Midbrain (tissue), 1 donor: ENCODE measurements at regions not wholly inside any gene's neighbourhood (a gene's known extent, or its start where the extent isn't known, plus 50 kb on each side); places are given as distances from the start of the nearest gene placed in this dataset.

ENCODE experiments used
- DNase-seq: peaks from one replicate; lab custom pipeline; 2025; lab: John Stamatoyannopoulos, UW

GRCh38 chr11:70501051-70501901, 102.9 kb downstream of the CTTN start:
- DNase-seq: peak; percentile 31

GRCh38 chr11:70501933-70502540, 103.7 kb downstream of the CTTN start:
- no peak for DNase-seq

GRCh38 chr11:70502677-70503467, 104.5 kb downstream of the CTTN start:
- DNase-seq: no peak

- no peak for DNase-seq
Measured at GRCh38 chr11:70503468-70504221, 105.3 kb downstream of the CTTN start.

GRCh38 chr11:70504246-70505020, 106.1 kb downstream of the CTTN start:
- no peak for DNase-seq

- no peak for DNase-seq
Measured at GRCh38 chr11:70505331-70505731, 107.0 kb downstream of the CTTN start.

- no peak for DNase-seq
Measured at GRCh38 chr11:70505761-70506657, 107.7 kb downstream of the CTTN start.

GRCh38 chr11:70506658-70506970, 108.3 kb downstream of the CTTN start:
- DNase-seq: no peak

GRCh38 chr11:70506986-70507385, 108.7 kb downstream of the CTTN start:
- no peak for DNase-seq

GRCh38 chr11:70507466-70508230, 109.3 kb downstream of the CTTN start:
- no peak for DNase-seq

- DNase-seq: no peak
Measured at GRCh38 chr11:70508231-70508480, 109.8 kb downstream of the CTTN start.

- DNase-seq: no peak
Measured at GRCh38 chr11:70509476-70509875, 111.1 kb downstream of the CTTN start.

- no peak for DNase-seq
Measured at GRCh38 chr11:70510106-70510505, 111.8 kb downstream of the CTTN start.

GRCh38 chr11:70510571-70510970, 112.2 kb downstream of the CTTN start:
- DNase-seq: no peak

GRCh38 chr11:70511345-70511744, 113.0 kb downstream of the CTTN start:
- no peak for DNase-seq

GRCh38 chr11:70512716-70513115, 114.4 kb downstream of the CTTN start:
- DNase-seq: no peak

GRCh38 chr11:70517203-70517602, 118.9 kb downstream of the CTTN start:
- DNase-seq: no peak

- DNase-seq: no peak
Measured at GRCh38 chr11:70517988-70518907, 119.9 kb downstream of the CTTN start.

- DNase-seq: no peak
Measured at GRCh38 chr11:70519117-70519516, 120.8 kb downstream of the CTTN start.
